Peyer's patch (tissue), 4 donors: ENCODE measurements at regions not wholly inside any gene's neighbourhood (a gene's known extent, or its start where the extent isn't known, plus 50 kb on each side); places are given as distances from the start of the nearest gene placed in this dataset.

Experiments used
- POLR2A ChIP-seq, 2 donors: fragments of 450-650 bp; IDR thresholded peaks; one replicate each; pipeline ENCODE4 v1.5.1; 2017; ENCODE audit warnings: antibody characterized with exemption in 2 of 2, mild to moderate bottlenecking in 2 of 2, moderate library complexity in 2 of 2
- TF ChIP-seq, protein P1 (sequence below), 6 experiments: fragments of 450-650 bp in 4 of 6; fragments of 200-600 bp in 2 of 6; sonication (generic) in 1 of 6; IDR thresholded peaks; one replicate each; pipeline ENCODE4 v1.5.1; 2017 to 2019; ENCODE audit warnings: antibody characterized with exemption in 6 of 6, mild to moderate bottlenecking in 3 of 6, moderate library complexity in 1 of 6

GRCh38 chr18:4705894-4706293 is 250.8 kb upstream of the DLGAP1 start:
- no peak for TF ChIP-seq POLR2A (IDR thresholded peaks at IDR 0.05)
- TF ChIP-seq, protein P1, sequence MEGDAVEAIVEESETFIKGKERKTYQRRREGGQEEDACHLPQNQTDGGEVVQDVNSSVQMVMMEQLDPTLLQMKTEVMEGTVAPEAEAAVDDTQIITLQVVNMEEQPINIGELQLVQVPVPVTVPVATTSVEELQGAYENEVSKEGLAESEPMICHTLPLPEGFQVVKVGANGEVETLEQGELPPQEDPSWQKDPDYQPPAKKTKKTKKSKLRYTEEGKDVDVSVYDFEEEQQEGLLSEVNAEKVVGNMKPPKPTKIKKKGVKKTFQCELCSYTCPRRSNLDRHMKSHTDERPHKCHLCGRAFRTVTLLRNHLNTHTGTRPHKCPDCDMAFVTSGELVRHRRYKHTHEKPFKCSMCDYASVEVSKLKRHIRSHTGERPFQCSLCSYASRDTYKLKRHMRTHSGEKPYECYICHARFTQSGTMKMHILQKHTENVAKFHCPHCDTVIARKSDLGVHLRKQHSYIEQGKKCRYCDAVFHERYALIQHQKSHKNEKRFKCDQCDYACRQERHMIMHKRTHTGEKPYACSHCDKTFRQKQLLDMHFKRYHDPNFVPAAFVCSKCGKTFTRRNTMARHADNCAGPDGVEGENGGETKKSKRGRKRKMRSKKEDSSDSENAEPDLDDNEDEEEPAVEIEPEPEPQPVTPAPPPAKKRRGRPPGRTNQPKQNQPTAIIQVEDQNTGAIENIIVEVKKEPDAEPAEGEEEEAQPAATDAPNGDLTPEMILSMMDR (IDR thresholded peaks at IDR 0.05), result no peak
